ENCODE measurements at regions not wholly inside any gene's neighbourhood (a gene's known extent, or its start where the extent isn't known, plus 50 kb on each side); places are given as distances from the start of the nearest gene placed in this dataset.

DNA sequence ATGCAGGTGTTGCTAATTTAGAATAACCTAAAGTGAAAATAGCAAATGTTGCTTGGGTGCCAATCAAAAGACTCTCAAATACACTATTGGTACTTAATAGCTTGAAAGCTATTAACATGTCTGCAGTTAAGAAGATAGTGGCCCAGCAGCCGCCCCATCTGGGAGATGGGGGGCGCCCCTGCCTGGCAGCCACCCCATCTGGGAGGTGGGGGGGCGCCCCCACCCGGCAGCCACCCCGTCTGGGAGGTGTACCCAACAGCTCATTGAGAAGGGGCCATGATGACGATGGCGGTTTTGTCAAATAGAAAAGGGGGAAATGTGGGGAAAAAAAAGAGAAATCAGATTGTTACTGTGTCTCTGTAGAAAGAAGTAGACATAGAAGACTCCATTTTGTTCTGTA lies 923.1 kb upstream of the MDGA2 start:
- ATAC-seq (ENCODE audit: low FRiP score in 2 of 2): no peak
- DNase-seq: peak in 1 of 2 donors; percentile 57
- no peaks in the 10 kb centered on the region for H3K9me3 ChIP-seq
- WGBS, 2 donors: 86 to 88% methylated on average over 7 of the region's 7 CpGs
- H3K36me3 ChIP-seq: no peaks in the 10 kb centered on the region
- H3K27me3 ChIP-seq: no peaks in the 10 kb centered on the region
- no peak overlapping the region for H3K4me3 ChIP-seq
- no peak for TF ChIP-seq EP300 (IDR thresholded peaks at IDR 0.05)
- TF ChIP-seq CTCF (IDR thresholded peaks at IDR 0.05): no peak
- TF ChIP-seq POLR2AphosphoS5 (IDR thresholded peaks at IDR 0.05): no peak
- TF ChIP-seq POLR2A (IDR thresholded peaks at IDR 0.05): no peak
- H3K27ac ChIP-seq: no peak overlapping the region
- no peaks in the 10 kb centered on the region for H3K4me1 ChIP-seq

DNA sequence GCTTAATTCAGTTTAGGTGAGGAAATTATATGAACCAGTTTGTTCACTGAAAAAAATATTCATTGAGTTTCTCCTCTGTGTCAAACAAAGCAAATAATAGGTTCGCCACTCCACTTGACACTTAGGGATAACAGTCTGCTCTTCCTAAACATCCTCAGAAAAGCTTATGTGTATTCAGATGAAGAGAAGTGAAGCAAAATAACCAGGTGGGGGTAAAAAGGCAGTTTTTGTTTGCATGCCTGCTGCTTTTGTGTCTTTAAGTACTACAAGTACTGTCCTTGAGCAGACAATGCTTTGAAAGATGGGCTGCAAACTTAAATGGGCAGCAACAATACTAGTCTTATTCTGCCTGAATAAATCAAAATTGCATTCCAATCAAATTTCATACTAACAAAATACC lies 910.7 kb upstream of the MDGA2 start:
- no peaks in the 10 kb centered on the region for H3K27me3 ChIP-seq
- DNase-seq (no peak), ATAC-seq (ENCODE audit: low FRiP score in 2 of 2) (no peak)

GRCh38 chr14:48584031-48584430 lies 908.6 kb upstream of the MDGA2 start:
- no peak for TF ChIP-seq POLR2A (IDR thresholded peaks at IDR 0.05)
- no peak for TF ChIP-seq CTCF (IDR thresholded peaks at IDR 0.05)
- no peak for TF ChIP-seq POLR2AphosphoS5 (IDR thresholded peaks at IDR 0.05)
- TF ChIP-seq EP300 (IDR thresholded peaks at IDR 0.05): no peak
- Histone ChIP-seq H3K27me3 (no peaks in the 10 kb centered on the region), H3K36me3 (no peaks in the 10 kb centered on the region), H3K4me1 (no peaks in the 10 kb centered on the region), H3K4me3 (no peak overlapping the region), H3K27ac (no peak overlapping the region), H3K9me3 (no peaks in the 10 kb centered on the region)
- DNase-seq (no peak), ATAC-seq (ENCODE audit: low FRiP score in 2 of 2) (no peak)
- WGBS, 2 donors: 37 to 44% methylated on average over 2 of the region's 2 CpGs

More for the DNA sequence above, 910.7 kb upstream of the MDGA2 start:
- WGBS, 2 donors: 89 to 96% methylated on average over 1 of the region's 1 CpG
- no peak overlapping the region for H3K27ac ChIP-seq
- no peak overlapping the region for H3K4me3 ChIP-seq
- no peak for TF ChIP-seq POLR2AphosphoS5 (IDR thresholded peaks at IDR 0.05)
- TF ChIP-seq EP300 (IDR thresholded peaks at IDR 0.05): no peak
- TF ChIP-seq POLR2A (IDR thresholded peaks at IDR 0.05): no peak
- no peak for TF ChIP-seq CTCF (IDR thresholded peaks at IDR 0.05)
- no peaks in the 10 kb centered on the region for H3K9me3 ChIP-seq
- H3K36me3 ChIP-seq: no peaks in the 10 kb centered on the region
- no peaks in the 10 kb centered on the region for H3K4me1 ChIP-seq

GRCh38 chr14:48582938-48583337 lies 907.5 kb upstream of the MDGA2 start:
- TF ChIP-seq POLR2AphosphoS5 (IDR thresholded peaks at IDR 0.05): no peak
- no peak for TF ChIP-seq POLR2A (IDR thresholded peaks at IDR 0.05)
- TF ChIP-seq EP300 (IDR thresholded peaks at IDR 0.05): no peak
- no peak for TF ChIP-seq CTCF (IDR thresholded peaks at IDR 0.05)
- Histone ChIP-seq H3K9me3 (no peaks in the 10 kb centered on the region), H3K4me3 (no peak overlapping the region), H3K36me3 (no peaks in the 10 kb centered on the region), H3K4me1 (no peaks in the 10 kb centered on the region), H3K27me3 (no peaks in the 10 kb centered on the region), H3K27ac (no peak overlapping the region)
- no peak for DNase-seq
- no peak for ATAC-seq (ENCODE audit: low FRiP score in 2 of 2)
- WGBS, 2 donors: 87 to 88% methylated on average over 2 of the region's 2 CpGs

GRCh38 chr14:48580692-48581091 lies 905.3 kb upstream of the MDGA2 start:
- no peaks in the 10 kb centered on the region for H3K27me3 ChIP-seq
- no peak for DNase-seq
- H3K4me1 ChIP-seq: no peaks in the 10 kb centered on the region
- ATAC-seq (ENCODE audit: low FRiP score in 2 of 2): no peak
- TF ChIP-seq CTCF (IDR thresholded peaks at IDR 0.05) (no peak), EP300 (IDR thresholded peaks at IDR 0.05) (no peak)
- no peak overlapping the region for H3K27ac ChIP-seq
- 71 to 81% methylated on average over 5 of the region's 5 CpGs for WGBS, 2 donors
- H3K36me3 ChIP-seq: no peaks in the 10 kb centered on the region
- no peak overlapping the region for H3K4me3 ChIP-seq
- H3K9me3 ChIP-seq: no peaks in the 10 kb centered on the region

Data from upper lobe of left lung (tissue), 6 donors.